HepG2 (cell line): ENCODE measurements at regions not wholly inside any gene's neighbourhood (a gene's known extent, or its start where the extent isn't known, plus 50 kb on each side); places are given as distances from the start of the nearest gene placed in this dataset.

Experiments
- CHD4 ChIP-seq: fragments of 200-600 bp; sonication (generic); IDR thresholded peaks from 2 replicates; pipeline ENCODE4 v1.7.0; 2017; ENCODE audit warnings: mild to moderate bottlenecking, low read length, borderline replicate concordance
- CTCF ChIP-seq: sonication (generic); formaldehyde crosslinking; IDR thresholded peaks from 2 replicates; pipeline ENCODE4 v1.5.0; 2020; ENCODE audit warnings: mild to moderate bottlenecking, missing genetic modification reagents, moderate library complexity
- RAD21 ChIP-seq: fragments of 450-650 bp; formaldehyde crosslinking; IDR thresholded peaks from 2 replicates; pipeline ENCODE4 v1.5.0; 2020; ENCODE audit warnings: mild to moderate bottlenecking
- TFDP1 ChIP-seq: IDR thresholded peaks from 2 replicates; pipeline ENCODE4 v1.6.1; 2016; ENCODE audit warnings: missing compliant biosample characterization, missing genetic modification reagents, borderline replicate concordance
- ZNF710 ChIP-seq: sonication (generic); formaldehyde crosslinking; IDR thresholded peaks from 2 replicates; pipeline ENCODE4 v1.5.0; 2020; ENCODE audit warnings: mild to moderate bottlenecking, missing genetic modification reagents, borderline replicate concordance
- ZNF737 ChIP-seq: sonication (generic); formaldehyde crosslinking; IDR thresholded peaks from 2 replicates; pipeline ENCODE4 v1.5.0; 2020; ENCODE audit warnings: missing genetic modification reagents, mild to moderate bottlenecking, borderline replicate concordance
- ZNF772 ChIP-seq: sonication (generic); formaldehyde crosslinking; IDR thresholded peaks from 2 replicates; pipeline ENCODE4 v1.5.0; 2020; ENCODE audit warnings: mild to moderate bottlenecking, missing genetic modification reagents
- TF ChIP-seq, protein P1 (sequence below): IDR thresholded peaks from 2 replicates; pipeline ENCODE4 v1.6.1; 2016; ENCODE audit warnings: mild to moderate bottlenecking, missing biosample characterization, missing genetic modification reagents

DNA sequence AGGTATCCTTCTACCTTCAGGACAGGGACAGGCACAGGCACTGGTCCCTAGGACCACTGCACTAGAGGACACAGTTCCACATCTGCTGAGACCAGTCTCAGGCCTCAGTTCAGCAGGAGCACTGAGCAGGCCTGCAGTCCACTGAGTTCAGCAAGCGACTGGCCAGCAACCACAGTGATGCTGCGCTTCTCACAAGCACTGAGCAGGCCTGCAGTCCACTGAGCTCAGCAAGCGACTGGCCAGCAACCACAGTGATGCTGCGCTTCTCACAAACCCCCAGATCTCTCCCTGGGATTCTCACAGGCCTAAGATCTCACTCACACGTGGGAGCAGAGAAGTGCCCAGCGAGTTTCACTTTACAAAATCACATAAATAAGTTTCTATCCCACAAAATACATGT is 140.6 kb downstream of the IRS2 start:
- TF ChIP-seq TFDP1 (CRISPR knock-in tag): no peak
- TF ChIP-seq RAD21 (CRISPR knock-in tag): no peak
- TF ChIP-seq, protein P1, sequence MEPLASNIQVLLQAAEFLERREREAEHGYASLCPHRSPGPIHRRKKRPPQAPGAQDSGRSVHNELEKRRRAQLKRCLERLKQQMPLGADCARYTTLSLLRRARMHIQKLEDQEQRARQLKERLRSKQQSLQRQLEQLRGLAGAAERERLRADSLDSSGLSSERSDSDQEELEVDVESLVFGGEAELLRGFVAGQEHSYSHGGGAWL (CRISPR knock-in tag): no peak
- no peak for TF ChIP-seq CHD4
- no peak for TF ChIP-seq ZNF737
- TF ChIP-seq ZNF772: no peak
- no peak for TF ChIP-seq CTCF
- TF ChIP-seq ZNF710 (CRISPR knock-in tag): no peak
